ENCODE measurements at regions not wholly inside any gene's neighbourhood (a gene's known extent, or its start where the extent isn't known, plus 50 kb on each side); places are given as distances from the start of the nearest gene placed in this dataset.

DNA sequence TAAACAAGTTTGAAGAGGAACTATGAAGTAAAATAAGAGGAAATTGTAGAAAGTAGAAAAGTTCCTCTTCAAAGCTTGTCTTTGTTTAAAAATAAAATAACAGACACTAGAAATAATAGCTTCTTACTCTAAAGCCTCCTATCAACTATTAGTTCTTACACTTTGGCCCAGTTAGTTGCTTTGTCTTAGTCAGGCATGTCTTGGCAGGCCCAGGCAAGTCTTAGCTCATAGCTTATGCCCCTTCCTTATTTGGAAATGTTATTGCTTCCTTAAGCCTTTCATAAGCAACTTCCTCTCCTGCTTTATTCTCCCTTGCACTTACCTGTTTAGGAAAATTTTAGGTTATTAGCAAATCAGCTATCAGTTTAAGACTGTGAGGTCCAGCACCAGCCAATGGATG, 950.6 kb upstream of the LRATD1 start:
- no peaks in the 10 kb centered on the region for H3K4me1 ChIP-seq
- TF ChIP-seq CTCF (IDR thresholded peaks at IDR 0.05) (no peak), POLR2A (IDR thresholded peaks at IDR 0.05) (no peak), EP300 (IDR thresholded peaks at IDR 0.05) (no peak)
- DNase-seq (ENCODE audit: low spot score in 2 of 2): no peak
- peaks cover 0 to 10% (median 0%) of the 10 kb centered on the region in 4 donors for H3K9me3 ChIP-seq
- H3K36me3 ChIP-seq: no peaks in the 10 kb centered on the region
- no peaks in the 10 kb centered on the region for H3K27me3 ChIP-seq
- no peak overlapping the region for H3K4me3 ChIP-seq
- no peak overlapping the region for H3K27ac ChIP-seq

DNA sequence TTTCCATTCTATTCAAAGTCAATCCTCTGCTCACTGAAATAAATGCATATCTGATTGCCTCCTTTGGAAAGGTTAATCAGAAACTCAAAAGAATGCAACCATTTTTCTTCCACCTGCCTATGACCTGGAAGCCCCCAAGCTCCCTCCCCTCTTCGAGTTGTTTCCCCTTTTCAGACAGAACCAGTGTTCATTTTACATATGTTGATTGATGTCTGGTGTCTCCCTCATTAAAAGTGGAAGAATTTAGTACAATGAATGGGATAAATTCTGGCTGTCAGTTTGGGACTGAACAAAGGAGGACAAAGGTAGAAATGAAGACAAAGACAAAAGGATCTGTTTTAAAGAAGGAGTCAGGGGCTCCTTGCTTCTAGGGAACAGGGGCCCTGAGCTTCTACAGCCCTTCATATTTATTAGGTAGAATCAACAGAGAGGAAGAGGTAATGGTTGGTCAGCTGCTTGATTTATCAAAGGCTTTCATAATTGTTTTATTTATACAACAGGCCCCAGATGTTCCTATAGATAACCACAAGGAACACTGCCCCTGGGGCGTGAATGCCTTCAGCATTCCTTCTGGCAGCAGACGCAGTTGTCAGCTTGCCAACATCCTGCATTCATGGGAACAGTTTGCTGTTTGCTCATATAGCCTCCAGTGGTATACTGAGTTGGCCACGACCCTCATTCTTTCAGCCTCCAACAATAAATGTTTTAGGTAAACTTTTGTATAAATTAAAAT, 949.8 kb upstream of the LRATD1 start:
- peaks cover 0 to 17% (median 3%) of the 10 kb centered on the region in 4 donors for H3K9me3 ChIP-seq
- DNase-seq (ENCODE audit: low spot score in 2 of 2): no peak
- no peak overlapping the region for H3K4me3 ChIP-seq
- TF ChIP-seq CTCF (IDR thresholded peaks at IDR 0.05): no peak
- no peak for TF ChIP-seq POLR2A (IDR thresholded peaks at IDR 0.05)
- no peak for TF ChIP-seq EP300 (IDR thresholded peaks at IDR 0.05)
- H3K27ac ChIP-seq: no peak overlapping the region
- no peaks in the 10 kb centered on the region for H3K36me3 ChIP-seq
- H3K4me1 ChIP-seq: no peaks in the 10 kb centered on the region
- H3K27me3 ChIP-seq: no peaks in the 10 kb centered on the region
- 25 to 34% methylated on average over 4 of the region's 4 CpGs for WGBS, 2 donors

DNA sequence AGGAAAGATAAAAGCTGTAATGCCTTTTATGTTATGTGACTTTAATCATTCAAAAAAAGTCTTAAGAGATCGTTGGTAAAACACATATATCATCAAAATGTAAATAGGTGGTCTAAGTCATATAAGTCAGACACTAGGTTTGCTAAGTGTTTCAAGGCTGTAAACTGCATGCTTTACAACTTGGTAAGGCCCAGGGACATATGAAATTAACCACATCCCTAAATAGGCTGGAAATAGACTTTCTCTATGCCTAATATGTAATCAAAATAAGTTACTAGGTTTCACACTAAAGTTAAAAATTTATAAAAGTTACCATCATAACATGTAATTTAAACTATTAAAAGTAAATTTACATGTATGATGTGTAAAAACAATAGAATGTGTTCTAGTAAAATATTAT, 946.3 kb upstream of the LRATD1 start:
- TF ChIP-seq EP300 (IDR thresholded peaks at IDR 0.05): no peak
- TF ChIP-seq POLR2A (IDR thresholded peaks at IDR 0.05): no peak
- TF ChIP-seq CTCF (IDR thresholded peaks at IDR 0.05): no peak
- Histone ChIP-seq H3K27ac (no peak overlapping the region), H3K4me1 (no peaks in the 10 kb centered on the region), H3K27me3 (no peaks in the 10 kb centered on the region), H3K36me3 (no peaks in the 10 kb centered on the region), H3K9me3 (peaks cover 0 to 23% (median 3%) of the 10 kb centered on the region in 4 donors), H3K4me3 (no peak overlapping the region)
- WGBS, 2 donors: 81% methylated on average over 1 of the region's 1 CpG
- no peak for DNase-seq (ENCODE audit: low spot score in 2 of 2)

DNA sequence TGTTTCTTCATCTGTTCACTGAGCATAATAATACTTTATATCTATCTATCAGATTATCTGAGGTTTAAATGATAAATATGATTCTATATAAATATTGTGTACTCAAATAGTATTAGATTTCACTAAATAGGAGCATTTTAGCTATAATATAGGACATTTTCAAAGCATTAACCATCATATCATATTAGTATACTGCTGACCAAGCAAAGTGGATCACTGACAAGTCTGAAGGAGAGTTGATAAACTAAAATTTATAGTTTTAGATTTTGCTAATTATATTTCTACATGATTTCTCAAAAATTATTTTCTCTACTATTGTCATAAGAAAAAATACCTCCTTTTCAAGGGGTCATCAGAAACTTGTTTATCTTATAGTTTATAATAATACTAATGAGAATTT, 937.8 kb upstream of the LRATD1 start:
- TF ChIP-seq CTCF (IDR thresholded peaks at IDR 0.05): no peak
- no peak for TF ChIP-seq EP300 (IDR thresholded peaks at IDR 0.05)
- no peak for TF ChIP-seq POLR2A (IDR thresholded peaks at IDR 0.05)
- no peak for DNase-seq (ENCODE audit: low spot score in 2 of 2)
- H3K27me3 ChIP-seq: no peaks in the 10 kb centered on the region

GRCh38 chr2:13696601-13697000, 935.9 kb upstream of the LRATD1 start:
- DNase-seq (ENCODE audit: low spot score in 2 of 2): no peak
- Histone ChIP-seq H3K36me3 (no peaks in the 10 kb centered on the region), H3K9me3 (no peaks in the 10 kb centered on the region), H3K4me1 (no peaks in the 10 kb centered on the region), H3K4me3 (no peak overlapping the region), H3K27ac (no peak overlapping the region), H3K27me3 (no peaks in the 10 kb centered on the region)
- TF ChIP-seq POLR2A (IDR thresholded peaks at IDR 0.05) (no peak), EP300 (IDR thresholded peaks at IDR 0.05) (no peak), CTCF (IDR thresholded peaks at IDR 0.05) (no peak)
- 91 to 95% methylated on average over 5 of the region's 5 CpGs for WGBS, 2 donors

More for the DNA sequence above, 937.8 kb upstream of the LRATD1 start:
- H3K9me3 ChIP-seq: no peaks in the 10 kb centered on the region
- H3K27ac ChIP-seq: no peak overlapping the region
- H3K4me3 ChIP-seq: no peak overlapping the region
- no peaks in the 10 kb centered on the region for H3K36me3 ChIP-seq
- H3K4me1 ChIP-seq: no peaks in the 10 kb centered on the region

Data from tibial nerve (tissue), 4 donors.